Vagina (tissue), 2 donors: ENCODE measurements at regions not wholly inside any gene's neighbourhood (a gene's known extent, or its start where the extent isn't known, plus 50 kb on each side); places are given as distances from the start of the nearest gene placed in this dataset.

Experiments
- POLR2A ChIP-seq, 2 donors: fragments of 450-650 bp; IDR thresholded peaks; one replicate each; pipeline ENCODE4 v1.6.1; 2017; ENCODE audit warnings: antibody characterized with exemption in 2 of 2, mild to moderate bottlenecking in 2 of 2, moderate library complexity in 2 of 2
- TF ChIP-seq, protein P1 (sequence below), 3 experiments: fragments of 450-650 bp in 2 of 3; fragments of 200-600 bp in 1 of 3; sonication (generic) in 1 of 3; IDR thresholded peaks; one replicate each; pipeline ENCODE4 v1.5.1; 2017 to 2019; ENCODE audit warnings: antibody characterized with exemption in 3 of 3, mild to moderate bottlenecking in 2 of 3, moderate library complexity in 2 of 3

DNA sequence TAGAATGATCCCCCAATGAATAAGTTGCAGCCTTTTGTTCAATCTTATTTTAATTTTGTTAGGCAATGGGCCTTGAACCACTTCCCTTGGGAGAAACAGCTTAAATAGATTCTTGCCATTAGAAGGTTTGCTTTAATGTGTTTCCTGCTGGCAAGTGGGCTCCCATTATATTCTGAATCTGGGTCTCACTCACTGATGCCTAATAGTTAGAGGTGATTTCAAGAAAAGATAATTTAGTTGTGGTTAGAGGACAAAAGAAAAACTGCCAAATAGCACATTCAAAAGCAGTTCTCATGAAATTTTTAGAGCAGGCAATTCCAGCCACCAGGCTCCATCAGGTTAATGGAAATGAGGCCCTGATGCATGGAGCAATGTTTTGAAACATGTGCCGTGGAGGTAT is 362.6 kb upstream of the CHORDC1 start:
- TF ChIP-seq, protein P1, sequence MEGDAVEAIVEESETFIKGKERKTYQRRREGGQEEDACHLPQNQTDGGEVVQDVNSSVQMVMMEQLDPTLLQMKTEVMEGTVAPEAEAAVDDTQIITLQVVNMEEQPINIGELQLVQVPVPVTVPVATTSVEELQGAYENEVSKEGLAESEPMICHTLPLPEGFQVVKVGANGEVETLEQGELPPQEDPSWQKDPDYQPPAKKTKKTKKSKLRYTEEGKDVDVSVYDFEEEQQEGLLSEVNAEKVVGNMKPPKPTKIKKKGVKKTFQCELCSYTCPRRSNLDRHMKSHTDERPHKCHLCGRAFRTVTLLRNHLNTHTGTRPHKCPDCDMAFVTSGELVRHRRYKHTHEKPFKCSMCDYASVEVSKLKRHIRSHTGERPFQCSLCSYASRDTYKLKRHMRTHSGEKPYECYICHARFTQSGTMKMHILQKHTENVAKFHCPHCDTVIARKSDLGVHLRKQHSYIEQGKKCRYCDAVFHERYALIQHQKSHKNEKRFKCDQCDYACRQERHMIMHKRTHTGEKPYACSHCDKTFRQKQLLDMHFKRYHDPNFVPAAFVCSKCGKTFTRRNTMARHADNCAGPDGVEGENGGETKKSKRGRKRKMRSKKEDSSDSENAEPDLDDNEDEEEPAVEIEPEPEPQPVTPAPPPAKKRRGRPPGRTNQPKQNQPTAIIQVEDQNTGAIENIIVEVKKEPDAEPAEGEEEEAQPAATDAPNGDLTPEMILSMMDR (IDR thresholded peaks at IDR 0.05), result no peak
- no peak for TF ChIP-seq POLR2A (IDR thresholded peaks at IDR 0.05)
